GM12878 (cell line): ENCODE measurements at regions not wholly inside any gene's neighbourhood (a gene's known extent, or its start where the extent isn't known, plus 50 kb on each side); places are given as distances from the start of the nearest gene placed in this dataset.

Experiments used
- E2F8 ChIP-seq: fragments of 450-650 bp; IDR thresholded peaks from 2 replicates; pipeline ENCODE4 v1.6.1; 2018; ENCODE audit warnings: mild to moderate bottlenecking, low read depth, moderate library complexity; ENCODE audit not compliant: partially characterized antibody
- HDGF ChIP-seq: fragments of 450-650 bp; IDR thresholded peaks from 2 replicates; pipeline ENCODE4 v1.6.1; 2016; ENCODE audit warnings: antibody characterized with exemption
- IRF3 ChIP-seq: fragments of 450-650 bp; IDR thresholded peaks from 2 replicates; pipeline ENCODE4 v1.6.1; 2014; ENCODE audit warnings: mild to moderate bottlenecking
- MTA3 ChIP-seq: IDR thresholded peaks from 2 replicates; pipeline ENCODE4 v1.6.1; 2012; ENCODE audit warnings: low read length, inconsistent platforms, borderline replicate concordance
- MYB ChIP-seq: fragments of 150-350 bp; IDR thresholded peaks from 2 replicates; pipeline ENCODE4 v1.6.1; 2014; ENCODE audit warnings: mild to moderate bottlenecking, low read depth, low read length, borderline replicate concordance
- RB1 ChIP-seq: fragments of 450-650 bp; formaldehyde crosslinking; IDR thresholded peaks from 2 replicates; pipeline ENCODE4 v1.6.1; 2017; ENCODE audit warnings: mild to moderate bottlenecking, borderline replicate concordance
- RBBP5 ChIP-seq: fragments of 200-600 bp; sonication (generic); conservative IDR thresholded peaks from 2 replicates; pipeline ENCODE4 v1.6.1; 2016
- STAT1 ChIP-seq: fragments of 450-650 bp; conservative IDR thresholded peaks from 2 replicates; pipeline ENCODE4 v1.6.1; 2014; ENCODE audit warnings: antibody characterized with exemption, mild to moderate bottlenecking
- WRNIP1 ChIP-seq: IDR thresholded peaks from 2 replicates; pipeline ENCODE4 v1.6.1; 2011; ENCODE audit warnings: low read depth, low read length, improper control_type of control experiment, borderline replicate concordance
- ZNF622 ChIP-seq: fragments of 450-650 bp; IDR thresholded peaks from 2 replicates; pipeline ENCODE4 v1.6.1; 2017; ENCODE audit warnings: mild to moderate bottlenecking, inconsistent platforms
- ZNF687 ChIP-seq: fragments of 450-650 bp; IDR thresholded peaks from 2 replicates; pipeline ENCODE4 v1.6.1; 2017; ENCODE audit warnings: mild to moderate bottlenecking, moderate library complexity
- TF ChIP-seq, protein P1 (sequence below): fragments of 150-350 bp; IDR thresholded peaks from 2 replicates; pipeline ENCODE4 v1.6.1; 2016; ENCODE audit warnings: low read depth, low read length
- TF ChIP-seq, protein P2 (sequence below): fragments of 450-650 bp; IDR thresholded peaks from 2 replicates; pipeline ENCODE4 v1.6.1; 2017; ENCODE audit warnings: borderline replicate concordance

- TF ChIP-seq ZNF687: no peak
- no peak for TF ChIP-seq E2F8
- TF ChIP-seq RB1: no peak
- no peak for TF ChIP-seq MTA3
- TF ChIP-seq ZNF622: no peak
- no peak for TF ChIP-seq STAT1
- TF ChIP-seq, protein P1, sequence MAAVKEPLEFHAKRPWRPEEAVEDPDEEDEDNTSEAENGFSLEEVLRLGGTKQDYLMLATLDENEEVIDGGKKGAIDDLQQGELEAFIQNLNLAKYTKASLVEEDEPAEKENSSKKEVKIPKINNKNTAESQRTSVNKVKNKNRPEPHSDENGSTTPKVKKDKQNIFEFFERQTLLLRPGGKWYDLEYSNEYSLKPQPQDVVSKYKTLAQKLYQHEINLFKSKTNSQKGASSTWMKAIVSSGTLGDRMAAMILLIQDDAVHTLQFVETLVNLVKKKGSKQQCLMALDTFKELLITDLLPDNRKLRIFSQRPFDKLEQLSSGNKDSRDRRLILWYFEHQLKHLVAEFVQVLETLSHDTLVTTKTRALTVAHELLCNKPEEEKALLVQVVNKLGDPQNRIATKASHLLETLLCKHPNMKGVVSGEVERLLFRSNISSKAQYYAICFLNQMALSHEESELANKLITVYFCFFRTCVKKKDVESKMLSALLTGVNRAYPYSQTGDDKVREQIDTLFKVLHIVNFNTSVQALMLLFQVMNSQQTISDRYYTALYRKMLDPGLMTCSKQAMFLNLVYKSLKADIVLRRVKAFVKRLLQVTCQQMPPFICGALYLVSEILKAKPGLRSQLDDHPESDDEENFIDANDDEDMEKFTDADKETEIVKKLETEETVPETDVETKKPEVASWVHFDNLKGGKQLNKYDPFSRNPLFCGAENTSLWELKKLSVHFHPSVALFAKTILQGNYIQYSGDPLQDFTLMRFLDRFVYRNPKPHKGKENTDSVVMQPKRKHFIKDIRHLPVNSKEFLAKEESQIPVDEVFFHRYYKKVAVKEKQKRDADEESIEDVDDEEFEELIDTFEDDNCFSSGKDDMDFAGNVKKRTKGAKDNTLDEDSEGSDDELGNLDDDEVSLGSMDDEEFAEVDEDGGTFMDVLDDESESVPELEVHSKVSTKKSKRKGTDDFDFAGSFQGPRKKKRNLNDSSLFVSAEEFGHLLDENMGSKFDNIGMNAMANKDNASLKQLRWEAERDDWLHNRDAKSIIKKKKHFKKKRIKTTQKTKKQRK: no peak
- no peak for TF ChIP-seq HDGF
- TF ChIP-seq IRF3: no peak
- TF ChIP-seq MYB: no peak
- no peak for TF ChIP-seq WRNIP1
- TF ChIP-seq, protein P2, sequence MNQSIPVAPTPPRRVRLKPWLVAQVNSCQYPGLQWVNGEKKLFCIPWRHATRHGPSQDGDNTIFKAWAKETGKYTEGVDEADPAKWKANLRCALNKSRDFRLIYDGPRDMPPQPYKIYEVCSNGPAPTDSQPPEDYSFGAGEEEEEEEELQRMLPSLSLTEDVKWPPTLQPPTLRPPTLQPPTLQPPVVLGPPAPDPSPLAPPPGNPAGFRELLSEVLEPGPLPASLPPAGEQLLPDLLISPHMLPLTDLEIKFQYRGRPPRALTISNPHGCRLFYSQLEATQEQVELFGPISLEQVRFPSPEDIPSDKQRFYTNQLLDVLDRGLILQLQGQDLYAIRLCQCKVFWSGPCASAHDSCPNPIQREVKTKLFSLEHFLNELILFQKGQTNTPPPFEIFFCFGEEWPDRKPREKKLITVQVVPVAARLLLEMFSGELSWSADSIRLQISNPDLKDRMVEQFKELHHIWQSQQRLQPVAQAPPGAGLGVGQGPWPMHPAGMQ: no peak
- TF ChIP-seq RBBP5: no peak
Observed at GRCh38 chr12:112674539-112674938, 117.0 kb upstream of the RPH3A start (continued).
